HG03196 (cell line): ENCODE measurements at regions not wholly inside any gene's neighbourhood (a gene's known extent, or its start where the extent isn't known, plus 50 kb on each side); places are given as distances from the start of the nearest gene placed in this dataset.
"Not testable (repeated sequence)": the region's sequence is repeated elsewhere in the genome, so short reads cannot be mapped to it uniquely, and the experiment has no call there.

Experiments
- ATAC-seq: cut with Tn5 transposase; IDR thresholded peaks from one replicate; pipeline ENCODE4 v1.9.1; 2021; ENCODE audit not compliant: unreplicated experiment

GRCh38 chr1:30368651-30369240 lies 354.6 kb downstream of the MATN1 start:
- ATAC-seq: no peak

DNA sequence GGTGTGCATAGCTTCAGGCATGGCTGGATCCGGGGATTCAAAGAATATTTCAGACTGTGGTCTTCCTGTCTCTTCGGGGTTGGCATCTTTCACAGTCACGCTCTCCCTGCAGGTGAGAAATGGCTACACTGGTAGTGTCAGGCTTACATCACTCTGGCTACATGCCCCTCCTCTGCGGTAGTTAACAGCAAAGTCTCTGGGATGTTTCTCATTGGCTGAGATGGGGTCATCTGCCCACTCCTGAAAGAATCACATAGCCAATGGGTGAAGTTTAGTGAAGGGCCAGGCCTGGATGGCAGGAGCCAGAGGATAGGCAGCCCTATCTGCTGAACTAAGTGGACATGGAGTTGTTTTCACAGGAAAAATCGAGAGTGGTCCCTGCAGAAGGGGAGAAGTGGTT lies 356.5 kb downstream of the MATN1 start:
- ATAC-seq: no peak

GRCh38 chr1:30366199-30366598 lies 357.2 kb downstream of the MATN1 start:
- no peak for ATAC-seq

DNA sequence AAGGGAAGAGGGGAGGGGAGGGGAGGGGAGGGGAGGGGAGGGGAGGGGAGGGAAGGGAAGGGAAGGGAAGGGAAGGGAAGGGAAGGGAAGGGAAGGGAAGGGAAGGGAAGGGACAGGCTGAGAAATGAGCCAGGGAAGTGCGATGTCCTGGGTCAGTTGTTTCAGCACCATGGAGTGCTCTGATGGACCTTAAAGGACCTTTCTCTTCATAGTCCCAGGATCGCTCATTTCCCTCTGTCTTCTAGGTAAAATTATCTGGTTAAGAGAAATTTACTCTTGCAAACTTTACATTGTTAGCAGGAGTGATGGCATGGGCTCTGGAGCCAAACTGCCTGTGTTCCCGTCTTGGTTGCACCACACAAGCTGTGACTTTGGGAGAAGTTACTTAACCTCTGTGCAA lies 357.8 kb downstream of the MATN1 start:
- no peak for ATAC-seq

- ATAC-seq: no peak
These were observed 360.4 kb downstream of the MATN1 start for GRCh38 chr1:30363031-30363430.

DNA sequence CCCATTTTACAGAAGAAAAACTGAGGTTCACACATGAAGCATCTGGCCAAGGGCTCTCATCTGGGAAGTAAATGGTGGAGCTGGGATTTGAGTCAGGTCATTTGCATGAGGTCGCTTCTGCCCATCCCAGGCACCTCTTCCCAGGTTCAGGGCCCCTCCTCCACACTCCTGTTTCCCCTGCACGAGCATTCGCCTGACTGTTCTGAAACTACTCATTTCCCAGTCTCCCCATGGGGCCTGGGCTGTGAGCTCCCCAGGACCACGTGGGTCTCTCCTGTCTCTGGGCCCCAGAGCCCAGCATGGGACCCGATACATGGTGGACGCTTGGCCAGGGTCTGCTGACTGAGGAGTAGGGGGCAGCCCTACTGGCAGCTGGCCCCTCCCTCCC lies 360.8 kb downstream of the MATN1 start:
- ATAC-seq: no peak

DNA sequence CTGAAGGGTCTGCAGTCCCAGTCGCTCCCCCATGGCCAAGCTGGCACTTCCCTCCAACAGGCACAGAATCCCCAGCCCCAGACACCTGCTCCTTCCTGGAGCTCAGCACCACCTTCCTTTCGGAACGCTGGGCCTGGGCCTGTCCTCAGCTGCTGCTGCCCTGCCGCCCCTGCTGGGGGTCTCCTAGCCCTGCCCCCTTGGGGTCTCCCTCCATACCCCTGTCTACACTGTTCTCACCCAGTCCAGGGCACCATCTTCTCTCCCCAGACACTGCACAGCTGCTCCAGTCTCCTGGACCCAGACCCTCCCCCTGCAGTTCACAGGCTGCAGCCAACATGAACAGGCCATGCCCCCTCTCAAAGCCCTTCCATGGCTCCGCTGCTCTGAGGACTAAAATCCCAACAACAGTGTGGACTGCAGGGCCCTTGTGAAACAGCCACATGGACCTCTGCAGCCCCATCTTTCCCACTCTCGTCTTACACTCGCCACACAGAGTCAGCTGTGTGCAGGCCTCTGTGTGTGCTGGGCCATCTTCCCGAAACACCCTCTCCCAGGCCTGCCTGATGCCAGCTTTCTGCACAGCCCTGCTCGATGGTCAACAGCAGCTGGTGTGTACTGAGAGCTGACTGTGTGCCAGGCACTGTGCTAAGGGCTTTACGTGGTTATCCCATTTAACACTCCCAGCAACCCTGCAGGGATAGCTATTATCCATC lies 361.3 kb downstream of the MATN1 start:
- not testable (repeated sequence) for ATAC-seq

GRCh38 chr1:30360753-30361152 lies 362.6 kb downstream of the MATN1 start:
- no peak for ATAC-seq

GRCh38 chr1:30360281-30360680 lies 363.1 kb downstream of the MATN1 start:
- ATAC-seq: no peak

DNA sequence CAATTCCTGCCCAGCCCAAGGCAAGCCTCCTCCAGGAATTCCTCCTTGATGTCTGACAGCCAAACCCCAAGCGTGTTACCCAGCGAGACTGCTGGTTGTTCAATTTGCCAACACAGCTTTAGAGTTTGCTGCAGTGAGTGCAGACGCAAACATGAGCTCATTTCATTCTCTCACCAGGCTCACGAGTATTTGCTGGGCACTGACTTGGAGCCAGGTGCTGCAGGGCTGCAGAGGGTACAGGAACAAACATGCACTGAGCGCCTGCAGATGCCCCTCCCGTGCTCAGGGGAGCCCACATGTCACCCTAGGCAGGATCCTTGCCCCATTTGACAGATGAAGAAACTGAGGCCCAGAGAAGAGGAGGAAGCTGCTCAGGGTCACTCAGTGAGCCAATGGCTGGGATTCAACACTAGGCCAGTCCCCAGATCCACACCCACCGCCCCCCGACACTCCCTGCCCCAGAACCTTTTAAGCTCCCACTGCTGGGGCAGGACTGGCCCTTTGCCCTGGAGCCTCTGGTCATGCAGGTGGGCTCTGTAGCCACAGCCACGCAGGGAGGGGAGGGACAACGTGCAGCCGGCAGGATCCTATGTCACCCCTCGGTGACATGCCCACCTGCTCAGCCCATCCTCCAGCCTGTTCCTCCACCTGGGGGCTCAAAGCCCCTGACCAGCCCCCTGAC lies 363.7 kb downstream of the MATN1 start:
- ATAC-seq: no peak

- ATAC-seq: no peak
These were observed 364.9 kb downstream of the MATN1 start for GRCh38 chr1:30358500-30358899.

DNA sequence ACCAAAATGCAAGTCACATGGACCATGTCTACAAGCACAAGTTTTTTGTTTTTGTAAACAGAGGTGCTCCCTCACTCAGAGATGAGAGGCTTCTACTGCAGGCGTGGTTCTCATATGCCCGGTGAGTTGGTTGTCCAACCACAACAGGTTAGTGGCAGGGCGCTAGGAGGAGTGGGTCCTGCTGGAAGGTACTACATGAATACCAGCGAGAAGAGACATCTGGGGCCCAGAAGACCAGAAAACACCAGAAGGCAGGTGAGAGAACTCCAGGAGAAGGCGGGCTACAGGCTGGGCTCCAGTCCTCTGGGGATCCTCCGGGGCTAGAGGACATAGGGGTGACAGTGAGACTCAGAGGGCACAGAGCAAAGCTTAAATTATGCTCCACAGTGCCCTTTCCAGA lies 366.5 kb downstream of the MATN1 start:
- ATAC-seq: no peak

DNA sequence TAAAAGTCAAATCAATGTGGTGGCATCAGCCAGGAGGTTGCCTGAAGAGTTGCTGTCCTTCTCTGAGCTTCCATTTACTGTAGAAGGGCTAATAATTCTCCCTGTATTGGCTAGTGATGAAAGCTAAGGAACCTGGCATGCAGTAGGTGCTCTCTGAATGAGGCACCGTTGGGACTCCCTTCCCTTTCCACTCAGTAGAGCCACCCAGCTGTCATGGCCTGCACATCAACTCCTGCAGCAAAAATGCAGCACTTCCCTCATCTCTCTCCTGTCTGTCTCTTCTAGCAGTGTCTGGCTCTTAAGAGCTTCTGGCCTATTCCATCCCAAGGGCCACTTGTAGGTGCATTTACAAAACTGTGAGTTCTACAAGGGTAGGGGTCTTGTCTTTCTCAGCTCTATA lies 369.0 kb downstream of the MATN1 start:
- ATAC-seq: no peak

GRCh38 chr1:30353637-30354036 lies 369.7 kb downstream of the MATN1 start:
- no peak for ATAC-seq

DNA sequence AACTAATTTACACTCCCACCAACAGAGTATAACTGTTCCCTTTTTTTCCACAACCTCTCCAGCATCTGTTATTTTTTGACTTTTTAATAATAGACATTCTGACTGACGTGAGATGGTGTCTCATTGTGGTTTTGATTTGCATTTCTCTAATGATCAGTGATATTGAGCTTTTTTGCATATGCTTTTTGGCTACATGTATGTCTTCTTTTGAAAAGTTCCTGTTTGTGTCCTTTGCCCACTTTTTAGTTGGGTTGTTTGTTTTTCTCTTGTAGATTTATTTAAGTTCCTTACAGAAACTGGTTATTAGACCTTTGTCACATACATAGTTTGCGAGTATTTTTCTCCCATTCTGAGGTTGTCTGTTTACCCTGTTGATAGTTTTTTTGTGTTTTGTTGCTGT lies 375.2 kb downstream of the MATN1 start:
- ATAC-seq: no peak

DNA sequence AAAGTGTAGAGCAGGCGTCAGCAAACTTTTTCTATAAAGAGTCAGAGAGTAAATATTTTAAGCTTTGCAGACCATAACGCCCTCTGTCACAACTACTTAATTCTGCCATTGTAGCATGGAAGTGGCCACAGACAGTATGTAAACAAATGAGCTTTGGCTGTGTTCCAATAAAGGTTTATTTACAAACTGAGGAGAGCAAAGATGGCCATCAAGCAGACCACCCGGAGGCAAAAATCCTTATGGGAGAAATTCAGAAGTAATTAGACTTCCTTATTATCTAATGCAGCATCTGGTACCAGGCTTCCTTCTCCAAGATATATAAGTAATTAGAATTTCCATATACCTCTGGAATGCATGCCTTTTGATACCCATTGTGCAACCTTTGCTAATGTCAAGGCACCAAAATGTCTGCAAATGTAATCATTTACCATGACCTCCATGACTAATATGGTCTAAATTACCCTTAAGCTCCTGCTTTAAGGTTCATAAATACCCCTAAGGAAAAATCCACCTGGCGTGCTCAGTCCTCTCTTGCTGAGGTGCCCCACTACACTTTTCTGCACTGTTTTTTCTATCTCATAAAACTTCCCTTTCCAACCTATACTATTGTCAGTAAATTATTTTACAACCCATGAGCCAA lies 377.8 kb downstream of the MATN1 start:
- no peak for ATAC-seq

DNA sequence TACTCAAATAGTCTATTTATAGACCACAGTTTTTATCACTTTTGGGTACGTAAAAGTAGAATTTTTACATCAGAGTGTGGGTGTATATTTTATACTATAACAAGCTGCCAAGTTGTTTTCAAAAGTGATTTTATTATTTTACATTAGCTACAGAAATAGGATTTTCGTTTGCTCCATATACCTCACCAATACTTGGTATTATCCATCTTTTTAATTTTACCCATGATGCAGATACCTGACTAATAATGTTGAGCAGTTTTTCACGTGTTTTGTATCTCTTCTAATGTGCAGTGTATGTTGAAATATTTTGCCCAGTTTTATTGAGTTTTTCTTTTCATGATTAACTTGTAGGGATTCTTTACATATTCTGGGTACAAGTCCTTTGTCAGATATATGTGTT lies 379.8 kb downstream of the MATN1 start:
- no peak for ATAC-seq

DNA sequence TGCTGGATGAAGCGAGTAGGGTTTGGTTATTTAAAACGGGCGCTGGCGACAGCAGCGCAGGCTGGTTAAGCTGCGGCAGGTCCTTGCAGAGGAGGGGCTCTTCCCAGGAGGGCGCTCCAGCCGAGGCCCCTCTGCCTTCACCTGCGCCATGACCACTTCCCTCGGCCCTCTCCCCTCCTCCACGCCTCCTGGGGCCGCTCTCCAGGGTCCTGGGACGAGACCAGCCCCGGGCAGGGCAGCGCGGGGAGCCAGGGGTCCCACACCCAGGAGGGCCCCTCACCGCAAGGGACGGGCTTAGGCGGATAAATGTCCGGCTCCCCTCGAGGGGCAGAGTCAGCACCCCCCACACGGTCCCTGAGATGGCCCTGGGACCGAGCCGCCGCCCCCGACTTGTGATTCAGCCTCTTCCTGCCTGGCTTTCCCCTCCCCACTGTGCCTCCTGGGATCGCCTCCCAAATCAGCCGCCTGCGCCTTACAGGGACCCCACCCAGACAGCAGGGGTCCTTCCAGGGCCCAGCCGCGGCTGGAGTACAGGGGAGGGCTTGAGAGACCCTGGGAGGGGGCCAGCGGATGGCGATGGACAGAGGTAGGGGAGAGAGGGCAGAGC lies 380.7 kb downstream of the MATN1 start:
- ATAC-seq: no peak

DNA sequence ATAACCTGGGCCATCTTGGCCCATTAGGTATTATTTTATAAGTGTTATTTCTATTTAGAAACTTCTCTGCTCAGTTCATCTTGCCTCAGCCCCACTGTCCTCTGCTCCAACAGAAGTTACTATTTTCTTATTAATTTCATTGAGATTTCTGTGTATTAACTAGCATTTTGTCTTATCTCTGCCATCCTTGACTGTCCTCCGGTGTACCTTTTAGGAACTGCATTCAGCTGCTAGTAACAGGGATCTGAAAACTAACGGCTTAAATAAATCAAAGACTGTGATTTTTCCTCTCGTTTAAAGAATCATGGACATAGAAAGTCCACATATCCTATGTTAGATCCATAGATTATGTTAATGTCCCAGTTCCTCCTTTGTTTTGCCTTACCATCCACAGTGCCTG lies 382.5 kb downstream of the MATN1 start:
- ATAC-seq: no peak

DNA sequence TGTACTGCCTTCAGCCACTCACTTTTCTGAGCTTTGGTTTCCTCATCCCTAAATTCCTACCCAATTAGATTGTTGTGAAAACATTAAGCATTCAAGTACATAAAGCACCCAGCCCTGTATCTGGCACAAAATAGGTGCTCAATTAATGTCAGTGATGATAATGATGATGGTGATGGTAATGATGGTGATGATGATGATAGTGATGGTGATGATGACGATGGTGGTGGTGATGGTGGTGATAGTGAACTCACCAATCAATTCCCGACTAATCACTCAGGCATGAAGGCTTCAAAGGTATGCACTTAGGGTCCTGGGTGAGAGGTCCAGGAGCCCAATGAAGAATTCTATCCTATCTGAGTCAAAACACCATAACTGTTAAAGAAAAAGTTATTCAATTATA lies 383.5 kb downstream of the MATN1 start:
- ATAC-seq: no peak

GRCh38 chr1:30338765-30339164 lies 384.6 kb downstream of the MATN1 start:
- ATAC-seq: no peak

DNA sequence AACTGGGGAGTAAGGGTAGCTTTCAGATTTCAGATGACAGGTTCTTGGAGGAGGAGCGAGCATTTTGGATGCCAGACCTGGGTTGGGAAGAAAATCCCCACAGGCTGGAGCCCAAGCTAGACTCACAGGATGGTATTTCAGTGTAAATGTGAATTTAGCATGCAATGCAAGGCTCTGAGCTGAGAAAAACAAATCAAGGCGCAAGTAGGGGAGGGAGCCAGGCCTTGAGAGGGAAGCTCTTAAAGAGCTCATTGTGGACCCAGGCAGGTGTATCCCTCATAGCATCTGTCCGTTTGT lies 386.1 kb downstream of the MATN1 start:
- ATAC-seq: no peak
